AG10803 (cell line): ENCODE measurements at regions not wholly inside any gene's neighbourhood (a gene's known extent, or its start where the extent isn't known, plus 50 kb on each side); places are given as distances from the start of the nearest gene placed in this dataset.

Experiments
- DNase-seq: peaks from one replicate; pipeline ENCODE4 v3.0.0; 2010; ENCODE audit warnings: low read depth
- H3K4me3 ChIP-seq: 2 replicates; pipeline ENCODE4 v1.5.1; 2011; ENCODE audit warnings: mild to moderate bottlenecking, low read length, control low read depth
- TF ChIP-seq, protein P1 (sequence below): conservative IDR thresholded peaks from 2 replicates; pipeline ENCODE4 v1.5.1; 2011; ENCODE audit warnings: mild to moderate bottlenecking, low read length, control low read depth, inconsistent platforms

DNA sequence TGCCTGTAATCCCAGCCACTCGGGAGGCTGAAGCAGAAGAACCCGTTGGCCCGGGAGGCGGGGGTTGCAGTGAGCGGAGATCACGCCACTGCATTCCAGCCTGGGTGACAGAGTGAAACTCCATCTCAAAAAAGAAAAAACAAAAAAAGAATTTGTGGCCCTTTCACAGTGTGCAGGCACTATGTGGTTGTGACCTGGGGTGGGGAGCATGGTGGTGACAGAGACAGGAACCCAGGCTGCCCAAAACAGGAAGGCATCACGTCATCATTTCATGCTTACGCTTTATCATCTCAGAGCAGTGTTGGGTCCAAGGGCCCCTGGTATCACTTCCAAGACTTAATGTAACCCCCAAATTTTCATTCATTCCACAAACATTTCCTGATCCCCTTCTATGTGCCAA, 175.7 kb upstream of the GSC start:
- no peak overlapping the region for H3K4me3 ChIP-seq
- DNase-seq, result no peak
- TF ChIP-seq, protein P1, sequence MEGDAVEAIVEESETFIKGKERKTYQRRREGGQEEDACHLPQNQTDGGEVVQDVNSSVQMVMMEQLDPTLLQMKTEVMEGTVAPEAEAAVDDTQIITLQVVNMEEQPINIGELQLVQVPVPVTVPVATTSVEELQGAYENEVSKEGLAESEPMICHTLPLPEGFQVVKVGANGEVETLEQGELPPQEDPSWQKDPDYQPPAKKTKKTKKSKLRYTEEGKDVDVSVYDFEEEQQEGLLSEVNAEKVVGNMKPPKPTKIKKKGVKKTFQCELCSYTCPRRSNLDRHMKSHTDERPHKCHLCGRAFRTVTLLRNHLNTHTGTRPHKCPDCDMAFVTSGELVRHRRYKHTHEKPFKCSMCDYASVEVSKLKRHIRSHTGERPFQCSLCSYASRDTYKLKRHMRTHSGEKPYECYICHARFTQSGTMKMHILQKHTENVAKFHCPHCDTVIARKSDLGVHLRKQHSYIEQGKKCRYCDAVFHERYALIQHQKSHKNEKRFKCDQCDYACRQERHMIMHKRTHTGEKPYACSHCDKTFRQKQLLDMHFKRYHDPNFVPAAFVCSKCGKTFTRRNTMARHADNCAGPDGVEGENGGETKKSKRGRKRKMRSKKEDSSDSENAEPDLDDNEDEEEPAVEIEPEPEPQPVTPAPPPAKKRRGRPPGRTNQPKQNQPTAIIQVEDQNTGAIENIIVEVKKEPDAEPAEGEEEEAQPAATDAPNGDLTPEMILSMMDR, result no peak

DNA sequence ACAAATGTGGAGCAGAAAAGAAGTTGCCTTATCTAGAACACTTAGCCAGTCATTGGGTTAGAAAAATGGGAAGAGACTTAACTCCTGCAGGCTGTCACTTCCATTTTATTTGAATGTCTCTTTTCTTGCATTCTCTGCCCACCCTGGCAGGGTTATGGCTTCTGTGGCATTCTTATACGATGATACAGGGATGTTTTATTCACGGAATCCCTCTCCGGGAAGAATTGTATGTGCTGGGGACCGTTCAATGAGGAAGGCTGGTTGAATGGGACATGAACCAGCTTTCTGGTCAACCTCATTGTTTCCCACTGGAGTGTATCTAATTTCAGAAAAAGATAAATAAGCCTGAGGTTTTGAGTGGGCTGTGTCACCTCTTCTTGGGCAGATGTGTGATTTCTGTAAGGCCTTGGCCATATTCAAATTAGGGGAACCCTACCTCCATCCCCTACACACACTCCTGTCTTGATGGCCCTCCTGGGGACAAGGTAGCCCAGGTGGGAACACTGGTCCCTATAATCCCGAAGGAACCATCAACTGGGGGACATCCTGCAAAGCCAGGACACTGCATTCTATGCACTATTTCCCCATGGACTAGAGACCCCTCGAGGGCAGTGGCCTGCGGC, 174.8 kb upstream of the GSC start:
- no peak for DNase-seq
- TF ChIP-seq, protein P1, result no peak
- H3K4me3 ChIP-seq, result no peak overlapping the region

DNA sequence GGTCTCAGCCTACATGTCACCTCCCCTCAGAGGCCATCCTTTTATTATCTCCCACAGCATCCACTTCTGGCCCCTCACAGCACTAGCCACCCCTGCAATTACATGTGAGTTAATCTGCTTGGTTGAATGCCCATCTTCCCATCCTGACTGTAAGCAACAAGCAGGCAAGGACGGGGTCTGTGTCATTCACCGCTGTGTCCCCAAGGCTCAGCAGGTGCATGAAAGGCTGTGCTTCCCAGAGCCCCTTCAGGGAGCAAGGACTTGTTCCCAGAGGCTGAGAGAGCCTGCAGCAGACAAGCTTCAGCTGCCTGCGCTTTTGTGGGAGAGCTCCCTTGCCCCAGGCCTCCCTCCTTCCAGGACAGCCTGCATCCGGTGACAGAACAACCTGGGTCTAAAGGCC, 172.7 kb upstream of the GSC start:
- TF ChIP-seq, protein P1, result no peak
- no peak overlapping the region for H3K4me3 ChIP-seq
- DNase-seq, result no peak

DNA sequence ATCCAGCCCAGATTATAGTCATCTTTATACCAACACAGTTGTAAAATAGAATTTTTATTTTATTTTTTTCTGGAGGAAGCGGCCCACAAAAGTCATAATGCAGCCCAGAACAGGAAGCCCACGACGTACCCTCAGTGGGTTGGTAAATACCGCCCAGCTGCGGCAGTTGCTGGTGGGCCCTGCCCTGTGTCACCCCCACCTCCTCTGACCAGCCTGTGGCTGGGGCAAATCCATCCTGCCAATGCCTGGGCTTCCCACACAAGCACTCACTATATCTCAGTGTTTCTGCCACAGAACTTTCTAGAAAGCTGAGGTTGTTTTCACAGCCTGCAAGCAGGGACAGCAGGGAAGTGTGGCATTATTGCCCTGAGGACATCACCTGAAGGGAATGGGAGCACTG, 171.4 kb upstream of the GSC start:
- TF ChIP-seq, protein P1, result no peak
- no peak for DNase-seq
- no peak overlapping the region for H3K4me3 ChIP-seq

DNA sequence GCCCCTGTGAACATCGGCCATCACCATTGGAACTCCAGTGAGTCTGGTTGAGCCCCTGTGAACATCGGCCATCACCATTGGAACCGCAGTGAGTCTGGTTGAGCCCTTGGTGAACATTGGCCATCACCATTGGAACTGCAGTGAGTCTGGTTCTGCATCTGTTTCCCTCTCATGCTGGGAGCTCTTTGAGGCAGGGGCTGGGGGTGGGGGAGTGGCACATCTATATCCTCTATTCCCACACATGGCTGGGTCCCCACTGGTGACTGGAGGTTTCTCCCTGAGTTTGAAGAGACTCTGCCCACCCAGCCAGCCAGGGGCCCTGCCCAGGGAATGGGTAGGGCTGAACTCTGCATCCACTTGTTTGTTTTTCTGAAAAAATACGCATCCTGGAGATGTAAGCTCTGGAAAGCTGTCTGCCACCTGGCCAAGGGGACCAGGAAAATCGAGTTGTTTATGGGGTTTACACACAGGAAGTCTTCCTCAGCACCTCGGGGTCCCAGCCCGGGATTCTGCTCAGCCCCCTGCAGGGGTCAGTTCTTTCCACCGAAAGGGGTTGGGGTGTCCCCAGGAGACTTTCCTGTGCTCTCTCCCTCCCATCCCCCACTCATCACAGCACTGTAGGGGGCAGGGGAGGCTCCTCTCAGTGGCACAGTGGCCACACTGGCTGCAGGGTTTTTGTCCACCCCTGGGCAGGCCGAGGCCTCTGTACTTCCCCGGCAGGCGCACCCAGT, 170.5 kb upstream of the GSC start:
- H3K4me3 ChIP-seq, result no peak overlapping the region
- DNase-seq, result no peak
- TF ChIP-seq, protein P1, result no peak

DNA sequence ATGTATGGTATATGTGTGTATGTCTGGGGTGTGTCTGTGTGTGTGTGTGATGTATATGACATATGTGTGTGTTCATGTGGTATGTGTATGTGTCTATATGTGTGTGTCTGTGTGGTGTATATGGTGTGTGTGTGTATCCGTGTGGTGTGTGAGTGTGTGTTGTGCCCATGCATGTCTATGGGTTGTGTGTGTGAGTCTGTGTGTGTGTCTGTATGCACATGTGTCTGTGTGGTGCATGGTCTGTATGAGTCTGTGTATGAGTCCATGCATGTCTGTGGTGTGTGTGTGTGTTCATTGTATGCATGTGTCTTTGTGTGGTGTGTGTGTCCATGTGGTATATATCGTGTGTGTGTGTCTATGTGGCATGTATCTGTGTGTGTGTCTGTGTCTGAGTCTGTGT, 168.1 kb upstream of the GSC start:
- DNase-seq, result no peak
- no peak overlapping the region for H3K4me3 ChIP-seq
- TF ChIP-seq, protein P1, result no peak
